WTC11 (cell line): ENCODE measurements at regions not wholly inside any gene's neighbourhood (a gene's known extent, or its start where the extent isn't known, plus 50 kb on each side); places are given as distances from the start of the nearest gene placed in this dataset.

Source experiments
- ATAC-seq: fragments of 200-7000 bp; cut with Tn5 transposase; 2 replicates; pipeline ENCODE4 v1.10.0; 2021; ENCODE audit warnings: mild to moderate bottlenecking, moderate library complexity
- CTCF ChIA-PET: fragments of 300-600 bp; sonication (Branson Sonifier 250); formaldehyde crosslinking; loops from one replicate; lab custom pipeline; 2021; ENCODE audit warnings: antibody characterized with exemption; lab: Charles Lee
- POLR2A ChIA-PET: fragments of 350-600 bp; sonication (Branson Sonifier 250); formaldehyde crosslinking; loops from one replicate; lab custom pipeline; 2021; ENCODE audit warnings: antibody characterized with exemption; lab: Charles Lee
- DNase-seq: peaks from one replicate; pipeline ENCODE4 v3.0.0; 2021; ENCODE audit warnings: low spot score
- H3K27ac Mint-ChIP-seq: 2 replicates; pipeline ENCODE4 v1.8.0; 2021; ENCODE audit warnings: mixed read lengths
- H3K27me3 Mint-ChIP-seq: 2 replicates; pipeline ENCODE4 v1.8.0; 2021; ENCODE audit warnings: low read depth, mild to moderate bottlenecking, moderate library complexity, mixed read lengths
- H3K36me3 Mint-ChIP-seq: 2 replicates; pipeline ENCODE4 v1.8.0; 2021; ENCODE audit warnings: mixed read lengths
- H3K4me1 Mint-ChIP-seq: 2 replicates; pipeline ENCODE4 v1.8.0; 2022; ENCODE audit warnings: mixed read lengths
- H3K4me3 Mint-ChIP-seq: 2 replicates; pipeline ENCODE4 v1.8.0; 2021; ENCODE audit warnings: mild to moderate bottlenecking, moderate library complexity, mixed read lengths
- H3K9me3 Mint-ChIP-seq: 2 replicates; pipeline ENCODE4 v1.8.0; 2021; ENCODE audit warnings: mixed read lengths
- AFF4 ChIP-seq: sonication (generic); formaldehyde crosslinking; IDR thresholded peaks from 2 replicates; pipeline ENCODE4 v1.8.1; 2023; ENCODE audit warnings: mild to moderate bottlenecking, missing genetic modification reagents, borderline replicate concordance
- ATF1 ChIP-seq: sonication (generic); formaldehyde crosslinking; IDR thresholded peaks from 2 replicates; pipeline ENCODE4 v1.8.1; 2023; ENCODE audit warnings: mild to moderate bottlenecking, moderate library complexity, missing genetic modification reagents
- ATF2 ChIP-seq: sonication (generic); formaldehyde crosslinking; IDR thresholded peaks from 2 replicates; pipeline ENCODE4 v1.8.1; 2022; ENCODE audit warnings: low read depth, missing genetic modification reagents, borderline replicate concordance
- CTCF ChIP-seq: fragments of 200-600 bp; IDR thresholded peaks from 2 replicates; pipeline ENCODE4 v1.8.0; 2022; ENCODE audit warnings: antibody characterized with exemption
- E2F1 ChIP-seq: sonication (generic); formaldehyde crosslinking; IDR thresholded peaks from 2 replicates; pipeline ENCODE4 v1.8.0; 2022; ENCODE audit warnings: mild to moderate bottlenecking, missing genetic modification reagents
- E2F4 ChIP-seq: sonication (generic); formaldehyde crosslinking; IDR thresholded peaks from 2 replicates; pipeline ENCODE4 v1.8.1; 2022; ENCODE audit warnings: low read depth, mild to moderate bottlenecking, moderate library complexity, missing genetic modification reagents, borderline replicate concordance
- ERG ChIP-seq: fragments of 250-450 bp; sonication (Bioruptor Pico); IDR thresholded peaks from 2 replicates; pipeline ENCODE4 v1.8.0; 2021; ENCODE audit warnings: mild to moderate bottlenecking
- FOXP1 ChIP-seq: sonication (generic); formaldehyde crosslinking; IDR thresholded peaks from 2 replicates; pipeline ENCODE4 v1.8.0; 2022; ENCODE audit warnings: missing genetic modification reagents, mild to moderate bottlenecking, moderate library complexity, borderline replicate concordance
- HMGA2 ChIP-seq: fragments of 250-450 bp; sonication (Bioruptor Pico); IDR thresholded peaks from 2 replicates; pipeline ENCODE4 v1.4.0; 2021; ENCODE audit warnings: mild to moderate bottlenecking, moderate library complexity
- SMAD4 ChIP-seq: sonication (generic); formaldehyde crosslinking; IDR thresholded peaks from 2 replicates; pipeline ENCODE4 v1.8.0; 2022; ENCODE audit warnings: mild to moderate bottlenecking, missing genetic modification reagents
- SOX15 ChIP-seq: fragments of 250-450 bp; sonication (Bioruptor Pico); IDR thresholded peaks from 2 replicates; pipeline ENCODE4 v1.9.0; 2021; ENCODE audit warnings: mild to moderate bottlenecking
- TEAD4 ChIP-seq: sonication (generic); formaldehyde crosslinking; IDR thresholded peaks from 2 replicates; pipeline ENCODE4 v1.8.0; 2022; ENCODE audit warnings: mild to moderate bottlenecking, missing genetic modification reagents
- ZMAT4 ChIP-seq: fragments of 250-450 bp; sonication (Bioruptor Pico); IDR thresholded peaks from 2 replicates; pipeline ENCODE4 v1.9.0; 2021; ENCODE audit warnings: mild to moderate bottlenecking
- ZNF219 ChIP-seq: sonication (generic); formaldehyde crosslinking; IDR thresholded peaks from 2 replicates; pipeline ENCODE4 v1.8.0; 2023; ENCODE audit warnings: missing genetic modification reagents, mild to moderate bottlenecking, borderline replicate concordance
- ZNF423 ChIP-seq: fragments of 250-450 bp; sonication (Bioruptor Pico); IDR thresholded peaks from 2 replicates; pipeline ENCODE4 v2.1.2; 2022; ENCODE audit warnings: mild to moderate bottlenecking, moderate library complexity
- ZSCAN18 ChIP-seq: fragments of 250-450 bp; sonication (Bioruptor Pico); IDR thresholded peaks from 2 replicates; pipeline ENCODE4 v2.1.2; 2022; ENCODE audit warnings: mild to moderate bottlenecking, moderate library complexity

- DNase-seq = no peak
- Mint-ChIP-seq H3K4me3 (no peak overlapping the region), H3K27me3 (no peaks in the 10 kb centered on the region; the same call in 1 of the 2 replicates), H3K36me3 (peaks cover 4% of the 10 kb centered on the region; the same call in 1 of the 2 replicates), H3K27ac (no peak overlapping the region), H3K4me1 (peaks cover 15% of the 10 kb centered on the region), H3K9me3 (peaks cover 5% of the 10 kb centered on the region)
- ChIA-PET POLR2A (no interaction called here), CTCF (no interaction called here)
- ATAC-seq = no peak
- no peak for TF ChIP-seq SMAD4
- TF ChIP-seq ZSCAN18 (CRISPR knock-in tag) = no peak
Observed at GRCh38 chr2:168359082-168359481, 97.0 kb upstream of the CERS6 start.

- no peaks in the 10 kb centered on the region for H3K36me3 Mint-ChIP-seq
- ATAC-seq (no peak), DNase-seq (no peak)
- no peaks in the 10 kb centered on the region for H3K27me3 Mint-ChIP-seq
- no peaks in the 10 kb centered on the region for H3K9me3 Mint-ChIP-seq
- ChIA-PET POLR2A (no interaction called here), CTCF (no interaction called here)
- TF ChIP-seq TEAD4 (CRISPR knock-in tag) (no peak), FOXP1 (CRISPR knock-in tag) (no peak), ATF1 (CRISPR knock-in tag) (no peak), ZNF219 (no peak), E2F1 (CRISPR knock-in tag) (no peak), SOX15 (CRISPR knock-in tag) (no peak), ERG (CRISPR knock-in tag) (no peak), CTCF (no peak), HMGA2 (CRISPR knock-in tag) (no peak), E2F4 (no peak)
- no peaks in the 10 kb centered on the region for H3K4me1 Mint-ChIP-seq
- no peak overlapping the region for H3K27ac Mint-ChIP-seq
- no peak overlapping the region for H3K4me3 Mint-ChIP-seq
Observed at GRCh38 chr2:168363347-168364092, 92.6 kb upstream of the CERS6 start.

GRCh38 chr2:168365094-168365621 is 90.9 kb upstream of the CERS6 start:
- no peak for ATAC-seq
- Mint-ChIP-seq H3K27me3 (no peaks in the 10 kb centered on the region), H3K4me3 (no peak overlapping the region), H3K36me3 (no peaks in the 10 kb centered on the region), H3K27ac (no peak overlapping the region), H3K4me1 (no peaks in the 10 kb centered on the region), H3K9me3 (no peaks in the 10 kb centered on the region)
- no peak for DNase-seq
- ChIA-PET CTCF (interaction anchor here (1.2 kb wide), 1 partner anchor 18 kb away, joined by 3 read pairs; no protein-coding TSS in a partner anchor), POLR2A (no interaction called here)
- TF ChIP-seq ZNF423 (CRISPR knock-in tag) = no peak
- no peak for TF ChIP-seq ATF2
- TF ChIP-seq ZMAT4 (CRISPR knock-in tag) = no peak
- no peak for TF ChIP-seq AFF4 (CRISPR knock-in tag)
